ENCODE measurements at regions not wholly inside any gene's neighbourhood (a gene's known extent, or its start where the extent isn't known, plus 50 kb on each side); places are given as distances from the start of the nearest gene placed in this dataset.

DNA sequence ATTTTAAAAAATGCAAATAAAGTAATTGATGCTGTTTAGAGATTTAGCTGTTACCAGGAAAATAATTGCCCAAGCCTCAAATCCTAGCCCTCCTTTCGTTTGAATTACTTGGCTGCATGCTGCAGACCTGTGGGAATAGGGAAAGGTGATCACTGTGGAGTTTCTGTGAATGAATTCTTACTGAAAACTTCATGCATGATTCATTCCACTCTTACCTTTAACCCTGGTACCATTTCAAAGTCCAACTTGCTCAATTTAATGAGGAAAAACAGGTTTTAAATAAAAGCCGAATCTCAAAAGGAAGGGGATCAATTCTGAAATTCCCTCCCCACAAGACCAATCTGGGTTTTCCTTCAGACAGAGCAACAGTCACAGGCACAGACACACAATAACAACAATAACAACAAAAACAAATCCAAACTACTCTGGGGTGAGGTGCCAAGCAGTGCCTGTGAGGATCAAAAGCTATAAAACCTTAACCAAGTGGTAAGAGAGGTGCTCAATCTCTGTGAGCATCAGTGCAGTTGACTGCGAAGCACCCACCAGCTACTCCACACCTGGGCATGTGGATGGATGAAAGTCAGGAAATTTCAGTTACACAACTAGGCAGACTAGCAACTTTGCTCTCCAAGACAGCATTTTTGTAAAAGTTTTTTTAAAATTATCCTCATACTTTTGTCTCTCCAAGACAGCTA lies 200.8 kb downstream of the CNTN3 start:
- TF ChIP-seq, protein P1, sequence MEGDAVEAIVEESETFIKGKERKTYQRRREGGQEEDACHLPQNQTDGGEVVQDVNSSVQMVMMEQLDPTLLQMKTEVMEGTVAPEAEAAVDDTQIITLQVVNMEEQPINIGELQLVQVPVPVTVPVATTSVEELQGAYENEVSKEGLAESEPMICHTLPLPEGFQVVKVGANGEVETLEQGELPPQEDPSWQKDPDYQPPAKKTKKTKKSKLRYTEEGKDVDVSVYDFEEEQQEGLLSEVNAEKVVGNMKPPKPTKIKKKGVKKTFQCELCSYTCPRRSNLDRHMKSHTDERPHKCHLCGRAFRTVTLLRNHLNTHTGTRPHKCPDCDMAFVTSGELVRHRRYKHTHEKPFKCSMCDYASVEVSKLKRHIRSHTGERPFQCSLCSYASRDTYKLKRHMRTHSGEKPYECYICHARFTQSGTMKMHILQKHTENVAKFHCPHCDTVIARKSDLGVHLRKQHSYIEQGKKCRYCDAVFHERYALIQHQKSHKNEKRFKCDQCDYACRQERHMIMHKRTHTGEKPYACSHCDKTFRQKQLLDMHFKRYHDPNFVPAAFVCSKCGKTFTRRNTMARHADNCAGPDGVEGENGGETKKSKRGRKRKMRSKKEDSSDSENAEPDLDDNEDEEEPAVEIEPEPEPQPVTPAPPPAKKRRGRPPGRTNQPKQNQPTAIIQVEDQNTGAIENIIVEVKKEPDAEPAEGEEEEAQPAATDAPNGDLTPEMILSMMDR (IDR thresholded peaks at IDR 0.05; ENCODE audit: low read depth, low read length, poor library complexity, severe bottlenecking): no peak
- TF ChIP-seq EZH2phosphoT487 (IDR thresholded peaks at IDR 0.05; ENCODE audit: borderline replicate concordance, low read length): no peak
